ENCODE measurements at regions not wholly inside any gene's neighbourhood (a gene's known extent, or its start where the extent isn't known, plus 50 kb on each side); places are given as distances from the start of the nearest gene placed in this dataset.
A peak's percentile ranks its signal among the peaks of the same experiment; 100 is the strongest.

- Histone ChIP-seq H3K9me3 (ENCODE audit: control insufficient read depth in 4 of 4, low read length in 3 of 4) (no peaks in the 10 kb centered on the region), H3K27me3 (ENCODE audit: control insufficient read depth in 4 of 4, insufficient read depth in 4 of 4, low read length in 3 of 4) (peaks cover 2 to 40% (median 13%) of the 10 kb centered on the region in 4 donors), H3K27ac (ENCODE audit: low read depth in 1 of 2, low read length in 2 of 2) (peak overlapping the region; percentile 27 to 39), H3K9ac (ENCODE audit: low read depth in 1 of 2, low read length in 2 of 2) (no peak overlapping the region), H3K36me3 (ENCODE audit: control insufficient read depth in 4 of 4, insufficient read depth in 3 of 4, low read depth in 1 of 4, low read length in 3 of 4) (no peaks in the 10 kb centered on the region), H3K4me1 (ENCODE audit: control insufficient read depth in 4 of 4, insufficient read depth in 4 of 4, low read length in 3 of 4) (peaks cover 0 to 19% (median 13%) of the 10 kb centered on the region in 4 donors), H3K4me3 (ENCODE audit: low read depth in 1 of 3, low read length in 3 of 3) (peak overlapping the region in 2 of 3 donors; percentile 10 to 51)
- no peak for DNase-seq (ENCODE audit: low spot score)
- WGBS = 2% methylated on average over 13 of the region's 13 CpGs
- no peak for TF ChIP-seq HNF4G (IDR thresholded peaks at IDR 0.05)
- no peak for TF ChIP-seq NR2F2 (IDR thresholded peaks at IDR 0.05)
- TF ChIP-seq GABPA (IDR thresholded peaks at IDR 0.05 in 1 of 2, conservative IDR thresholded peaks at IDR 0.05 in 1 of 2) = no peak
- no peak for TF ChIP-seq MAX (IDR thresholded peaks at IDR 0.05)
- TF ChIP-seq HNF4A (conservative IDR thresholded peaks at IDR 0.05) = no peak
- TF ChIP-seq ATF3 (IDR thresholded peaks at IDR 0.05) = no peak
- no peak for TF ChIP-seq FOXA2 (IDR thresholded peaks at IDR 0.05)
- no peak for TF ChIP-seq JUND (IDR thresholded peaks at IDR 0.05)
- TF ChIP-seq EGR1 (IDR thresholded peaks at IDR 0.05; ENCODE audit: low read depth in 2 of 2) = no peak
These were observed 125.3 kb upstream of the C11orf58 start for GRCh38 chr11:16613262-16613511.

GRCh38 chr11:16612566-16613261, 125.7 kb upstream of the C11orf58 start:
- H3K27me3 ChIP-seq (ENCODE audit: control insufficient read depth in 4 of 4, insufficient read depth in 4 of 4, low read length in 3 of 4) = peaks cover 2 to 40% (median 15%) of the 10 kb centered on the region in 4 donors
- H3K27ac ChIP-seq (ENCODE audit: low read depth in 1 of 2, low read length in 2 of 2) = peak overlapping the region in 1 of 2 donors; percentile 39
- H3K9ac ChIP-seq (ENCODE audit: low read depth in 1 of 2, low read length in 2 of 2) = no peak overlapping the region

More at GRCh38 chr11:16612566-16613261, 125.7 kb upstream of the C11orf58 start:
- WGBS = 7% methylated on average over 26 of the region's 26 CpGs
- TF ChIP-seq EGR1 (IDR thresholded peaks at IDR 0.05; ENCODE audit: low read depth in 2 of 2) (no peak), ZBTB33 (IDR thresholded peaks at IDR 0.05) (no peak), HNF4G (IDR thresholded peaks at IDR 0.05) (no peak), YY1 (IDR thresholded peaks at IDR 0.05) (no peak), FOXA2 (IDR thresholded peaks at IDR 0.05) (no peak), MAX (IDR thresholded peaks at IDR 0.05) (no peak), REST (IDR thresholded peaks at IDR 0.05) (no peak), RXRA (IDR thresholded peaks at IDR 0.05) (no peak), HNF4A (conservative IDR thresholded peaks at IDR 0.05) (no peak), CTCF (IDR thresholded peaks at IDR 0.05; ENCODE audit: low read depth, low read length, missing input control) (no peak), SP1 (IDR thresholded peaks at IDR 0.05) (no peak), ATF3 (IDR thresholded peaks at IDR 0.05) (no peak), TAF1 (conservative IDR thresholded peaks at IDR 0.05) (no peak), JUND (IDR thresholded peaks at IDR 0.05) (no peak), FOXA1 (IDR thresholded peaks at IDR 0.05) (no peak), NR2F2 (IDR thresholded peaks at IDR 0.05) (no peak), GABPA (IDR thresholded peaks at IDR 0.05 in 1 of 2, conservative IDR thresholded peaks at IDR 0.05 in 1 of 2) (no peak)
- DNase-seq (ENCODE audit: low spot score) = no peak
- H3K9me3 ChIP-seq (ENCODE audit: control insufficient read depth in 4 of 4, low read length in 3 of 4) = no peaks in the 10 kb centered on the region
- no peaks in the 10 kb centered on the region for H3K36me3 ChIP-seq (ENCODE audit: control insufficient read depth in 4 of 4, insufficient read depth in 3 of 4, low read depth in 1 of 4, low read length in 3 of 4)
- H3K4me3 ChIP-seq (ENCODE audit: low read depth in 1 of 3, low read length in 3 of 3) = peak overlapping the region in 1 of 3 donors; percentile 51
- peaks cover 0 to 21% (median 16%) of the 10 kb centered on the region in 4 donors for H3K4me1 ChIP-seq (ENCODE audit: control insufficient read depth in 4 of 4, insufficient read depth in 4 of 4, low read length in 3 of 4)
